GM23338 (cell line): ENCODE measurements at regions not wholly inside any gene's neighbourhood (a gene's known extent, or its start where the extent isn't known, plus 50 kb on each side); places are given as distances from the start of the nearest gene placed in this dataset.
"Not testable (repeated sequence)": the region's sequence is repeated elsewhere in the genome, so short reads cannot be mapped to it uniquely, and the experiment has no call there.

Experiments used
- ATAC-seq: fragments of 200-7000 bp; cut with Tn5 transposase; 3 replicates; pipeline ENCODE4 v1.9.1; 2020
- DNase-seq: peaks from one replicate; pipeline ENCODE4 v3.0.0-alpha.2; 2015; ENCODE audit warnings: low spot score
- H2AFZ ChIP-seq: fragments of 200-600 bp; sonication (generic); 2 replicates; pipeline ENCODE4 v1.8.0; 2016; ENCODE audit warnings: antibody characterized with exemption, mild to moderate bottlenecking, moderate library complexity
- H3F3A ChIP-seq: fragments of 200-600 bp; sonication (generic); replicated peaks from 2 replicates; pipeline ENCODE4 v1.8.0; 2017; ENCODE audit warnings: antibody characterized with exemption, mixed run types, low read depth
- H3K27ac ChIP-seq: fragments of 200-600 bp; sonication (generic); 2 replicates; pipeline ENCODE4 v1.6.1; 2016; ENCODE audit warnings: low read depth
- H3K27me3 ChIP-seq: fragments of 200-600 bp; sonication (generic); 2 replicates; pipeline ENCODE4 v1.8.0; 2016; ENCODE audit warnings: mild to moderate bottlenecking, mixed run types, moderate library complexity; ENCODE audit not compliant: insufficient read depth
- H3K36me3 ChIP-seq: fragments of 200-600 bp; sonication (generic); 2 replicates; pipeline ENCODE4 v1.8.0; 2016; ENCODE audit warnings: mild to moderate bottlenecking; ENCODE audit not compliant: insufficient read depth
- H3K4me1 ChIP-seq: fragments of 200-600 bp; sonication (generic); 2 replicates; pipeline ENCODE4 v1.8.0; 2016; ENCODE audit warnings: mild to moderate bottlenecking, moderate library complexity; ENCODE audit not compliant: insufficient read depth
- H3K4me2 ChIP-seq: fragments of 200-600 bp; sonication (generic); 2 replicates; pipeline ENCODE4 v1.7.1; 2017; ENCODE audit warnings: mixed run types
- H3K4me3 ChIP-seq: fragments of 200-600 bp; sonication (generic); 2 replicates; pipeline ENCODE4 v1.6.1; 2016; ENCODE audit warnings: mixed run types
- H3K79me2 ChIP-seq: fragments of 200-600 bp; sonication (generic); replicated peaks from 2 replicates; pipeline ENCODE4 v1.8.0; 2017; ENCODE audit warnings: mild to moderate bottlenecking; ENCODE audit not compliant: insufficient read depth
- H3K9me2 ChIP-seq: fragments of 200-600 bp; sonication (generic); 2 replicates; pipeline ENCODE4 v1.8.0; 2017; ENCODE audit not compliant: insufficient read depth
- H4K20me1 ChIP-seq: fragments of 200-600 bp; sonication (generic); replicated peaks from 2 replicates; pipeline ENCODE4 v1.8.0; 2017; ENCODE audit warnings: mild to moderate bottlenecking; ENCODE audit not compliant: insufficient read depth
- H3K27ac Mint-ChIP-seq: 2 replicates; pipeline ENCODE4 v1.8.0; 2020; ENCODE audit warnings: inconsistent platforms, mild to moderate bottlenecking, moderate library complexity, mixed read lengths
- H3K27me3 Mint-ChIP-seq: 3 replicates; pipeline ENCODE4 v1.8.0; 2022; ENCODE audit warnings: low read depth, mild to moderate bottlenecking, moderate library complexity, mixed read lengths, inconsistent platforms; ENCODE audit not compliant: insufficient read depth, poor library complexity
- H3K36me3 Mint-ChIP-seq: 3 replicates; pipeline ENCODE4 v1.8.0; 2021; ENCODE audit warnings: low read depth, mild to moderate bottlenecking, inconsistent platforms, moderate library complexity, mixed read lengths
- H3K4me1 Mint-ChIP-seq: 3 replicates; pipeline ENCODE4 v1.8.0; 2020; ENCODE audit warnings: mild to moderate bottlenecking, inconsistent platforms, mixed read lengths
- H3K4me3 Mint-ChIP-seq: 3 replicates; pipeline ENCODE4 v1.8.0; 2021; ENCODE audit warnings: moderate library complexity, mild to moderate bottlenecking, inconsistent platforms, mixed read lengths
- H3K9me3 Mint-ChIP-seq: 3 replicates; pipeline ENCODE4 v1.8.0; 2020; ENCODE audit warnings: moderate library complexity, mild to moderate bottlenecking, inconsistent platforms, mixed read lengths
- CREB1 ChIP-seq: fragments of 250-450 bp; sonication (Bioruptor Pico); IDR thresholded peaks from 2 replicates; pipeline ENCODE4 v1.5.0; 2020; ENCODE audit warnings: low read depth, mild to moderate bottlenecking, moderate library complexity
- CTCF ChIP-seq, 2 experiments: fragments of 200-600 bp in 1 of 2; sonication (generic) in 1 of 2; conservative IDR thresholded peaks; 2 replicates each; pipeline versions ENCODE4 v1.5.1 to v1.6.1; 2016 to 2017; ENCODE audit warnings: antibody characterized with exemption in 2 of 2, low read depth in 2 of 2, mild to moderate bottlenecking in 2 of 2, moderate library complexity in 1 of 2
- JUNB ChIP-seq: IDR thresholded peaks from one replicate; pipeline ENCODE4 v1.6.1; 2016; ENCODE audit warnings: antibody characterized with exemption; ENCODE audit not compliant: unreplicated experiment
- NANOG ChIP-seq: IDR thresholded peaks from 2 replicates; pipeline ENCODE4 v1.6.1; 2016; ENCODE audit warnings: antibody characterized with exemption, borderline replicate concordance
- REST ChIP-seq: IDR thresholded peaks from one replicate; pipeline ENCODE4 v1.6.1; 2018; ENCODE audit warnings: antibody characterized with exemption; ENCODE audit not compliant: unreplicated experiment
- ZNF114 ChIP-seq: fragments of 250-450 bp; sonication (Bioruptor Pico); IDR thresholded peaks from 2 replicates; pipeline ENCODE4 v1.5.0; 2020; ENCODE audit warnings: mild to moderate bottlenecking, moderate library complexity
- ZNF331 ChIP-seq: fragments of 250-450 bp; sonication (Bioruptor Pico); IDR thresholded peaks from 2 replicates; pipeline ENCODE4 v1.5.0; 2020; ENCODE audit warnings: low read depth, mild to moderate bottlenecking, moderate library complexity

DNA sequence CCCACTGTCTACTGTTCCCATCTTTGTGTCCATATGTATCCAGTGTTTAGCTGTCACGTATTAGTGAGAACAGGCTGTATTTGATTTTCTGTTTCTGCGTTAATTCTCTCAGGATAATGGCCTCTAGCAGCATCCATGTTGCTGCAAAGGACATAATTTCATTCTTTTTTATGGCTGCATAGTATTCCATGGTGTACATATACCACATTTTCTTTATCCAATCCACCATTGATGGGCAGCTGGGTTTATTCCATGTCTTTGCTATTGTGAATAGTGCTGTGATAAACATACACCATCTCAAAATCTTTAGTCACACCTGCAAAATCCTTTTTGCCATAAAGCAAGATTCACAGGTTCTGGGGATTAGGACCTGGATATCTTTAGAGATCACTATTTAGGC lies 334.4 kb upstream of the CLINT1 start:
- H3K9me3 Mint-ChIP-seq = peaks cover 15% of the 10 kb centered on the region; the same call in 2 of the 3 replicates
- H3K27ac ChIP-seq, H3F3A ChIP-seq, H4K20me1 ChIP-seq, H3K36me3 Mint-ChIP-seq, DNase-seq, H3K4me1 ChIP-seq, H2AFZ ChIP-seq, ATAC-seq, H3K79me2 ChIP-seq, H3K27me3 Mint-ChIP-seq, H3K4me3 ChIP-seq, H3K4me3 Mint-ChIP-seq, H3K36me3 ChIP-seq, H3K4me1 Mint-ChIP-seq, H3K27ac Mint-ChIP-seq, H3K4me2 ChIP-seq, H3K9me2 ChIP-seq, H3K27me3 ChIP-seq: not testable (repeated sequence)

DNA sequence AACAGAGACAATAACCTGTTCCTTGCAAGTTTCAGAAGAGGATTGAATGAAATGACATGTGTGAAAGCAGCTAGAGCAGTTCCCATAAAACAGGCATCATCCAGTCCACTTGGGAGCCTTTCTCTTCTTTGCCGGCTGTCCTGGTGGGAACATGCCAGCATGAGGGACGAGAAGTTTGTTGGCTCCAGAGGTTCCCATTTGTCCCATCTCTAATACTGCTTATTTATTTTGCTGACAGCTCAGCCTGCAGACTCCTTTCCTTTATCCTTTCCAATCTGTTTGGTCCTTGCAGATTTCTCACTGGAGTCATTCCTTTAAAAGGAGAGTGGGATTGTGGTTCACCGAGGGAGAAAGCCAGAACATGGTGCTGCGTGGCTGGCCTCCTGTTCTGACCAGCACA lies 321.5 kb upstream of the CLINT1 start:
- Histone ChIP-seq H4K20me1 (no peaks in the 10 kb centered on the region), H3K79me2 (no peaks in the 10 kb centered on the region), H3K27ac (no peak overlapping the region), H2AFZ (no peak overlapping the region), H3K4me2 (no peak overlapping the region), H3F3A (no peaks in the 10 kb centered on the region), H3K36me3 (no peaks in the 10 kb centered on the region), H3K9me2 (no peaks in the 10 kb centered on the region; the same call in 1 of the 2 replicates), H3K4me1 (0 out of 2 replicates have a peak, but pooled peaks cover 2% of the 10 kb centered on the region), H3K27me3 (no peaks in the 10 kb centered on the region), H3K4me3 (no peak overlapping the region)
- Mint-ChIP-seq H3K9me3 (0 out of 3 replicates have a peak, but pooled peaks cover 4% of the 10 kb centered on the region), H3K4me3 (no peak overlapping the region), H3K27ac (no peak overlapping the region), H3K27me3 (peaks cover 5% of the 10 kb centered on the region), H3K4me1 (peaks cover 5% of the 10 kb centered on the region; the same call in 2 of the 3 replicates), H3K36me3 (no peaks in the 10 kb centered on the region)
- DNase-seq (no peak), ATAC-seq (no peak)
- TF ChIP-seq ZNF114 = no peak
- no peak for TF ChIP-seq JUNB
- TF ChIP-seq CREB1 = no peak
- no peak for TF ChIP-seq CTCF (conservative IDR thresholded peaks at IDR 0.05; ENCODE audit: low read depth in 2 of 2)
- no peak for TF ChIP-seq NANOG
- TF ChIP-seq ZNF331 (CRISPR knock-in tag) = no peak
- no peak for TF ChIP-seq REST
